GM12878 (cell line): ENCODE measurements at regions not wholly inside any gene's neighbourhood (a gene's known extent, or its start where the extent isn't known, plus 50 kb on each side); places are given as distances from the start of the nearest gene placed in this dataset.

ENCODE experiments used
- ATAC-seq: fragments of 200-7000 bp; cut with Tn5 transposase; 3 replicates; pipeline ENCODE4 v1.9.1; 2020; ENCODE audit warnings: mild to moderate bottlenecking, moderate library complexity
- BruUV-seq: library from RNA; stranded (reverse); fragments of 400-500 nt; replicated peaks from 2 replicates; lab custom pipeline; 2021; lab: Mats Ljungman, UMichigan
- CTCF ChIA-PET: fragments of 300-600 bp; sonication (Branson Sonifier 250); formaldehyde crosslinking; extraction: SDS; loops from one replicate; lab custom pipeline; 2021; ENCODE audit warnings: inconsistent platforms; lab: Yijun Ruan, JAX
- POLR2A ChIA-PET: fragments of 350-600 bp; formaldehyde crosslinking; extraction: SDS; loops from one replicate; lab custom pipeline; 2021; ENCODE audit warnings: inconsistent platforms; lab: Charles Lee
- RAD21 ChIA-PET: fragments of 300-600 bp; sonication (Branson Sonifier 250); formaldehyde crosslinking; loops from one replicate; lab custom pipeline; 2023; ENCODE audit warnings: antibody characterized with exemption; ENCODE audit not compliant: unreplicated experiment; lab: Charles Lee
- SMC1A ChIA-PET: fragments of 300-600 bp; sonication (Branson Sonifier 250); formaldehyde crosslinking; loops from one replicate; lab custom pipeline; 2023; ENCODE audit not compliant: unreplicated experiment, uncharacterized antibody; lab: Charles Lee
- DNase-seq: peaks from one replicate; pipeline ENCODE4 v3.0.0-alpha.2; 2011; ENCODE audit warnings: low read depth, low spot score
- FAIRE-seq: peaks from 3 replicates; lab custom pipeline; 2011; peaks lifted over from hg19 to GRCh38; lab: Jason Lieb, UNC
- H2AFZ ChIP-seq: 2 replicates; pipeline ENCODE4 v1.6.0; 2011; ENCODE audit warnings: low read depth, low read length, control low read depth; ENCODE audit not compliant: control insufficient read depth
- H3K27ac ChIP-seq: 2 replicates; pipeline ENCODE4 v1.5.1; 2011; ENCODE audit warnings: control low read depth; ENCODE audit not compliant: control insufficient read depth, insufficient read depth
- H3K27me3 ChIP-seq, 2 experiments: replicated peaks in 1 of 2; 2 replicates each; pipeline versions ENCODE4 v1.6.0 to v1.6.1; 2011; ENCODE audit warnings: low read length in 1 of 2; ENCODE audit not compliant: control insufficient read depth in 2 of 2, insufficient read depth in 2 of 2
- H3K36me3 ChIP-seq, 2 experiments: 2 replicates each; pipeline ENCODE4 v1.5.1; 2011; ENCODE audit warnings: low read length in 1 of 2; ENCODE audit not compliant: control insufficient read depth in 2 of 2, insufficient read depth in 2 of 2
- H3K4me1 ChIP-seq: 2 replicates; pipeline ENCODE4 v1.6.1; 2011; ENCODE audit warnings: mild to moderate bottlenecking, low read length, moderate library complexity, mixed read lengths; ENCODE audit not compliant: control insufficient read depth, insufficient read depth
- H3K4me2 ChIP-seq: 2 replicates; pipeline ENCODE4 v1.6.0; 2011; ENCODE audit warnings: control low read depth; ENCODE audit not compliant: control insufficient read depth, insufficient read depth
- H3K4me3 ChIP-seq: fragments of 200-600 bp; sonication (generic); 2 replicates; pipeline ENCODE4 v1.5.1; 2016
- H3K79me2 ChIP-seq: 2 replicates; pipeline ENCODE4 v1.6.0; 2011; ENCODE audit warnings: low read length; ENCODE audit not compliant: control insufficient read depth, insufficient read depth
- H3K9ac ChIP-seq: 2 replicates; pipeline ENCODE4 v1.8.0; 2011; ENCODE audit warnings: low read length, control low read depth, mixed read lengths; ENCODE audit not compliant: control insufficient read depth, insufficient read depth
- H3K9me3 ChIP-seq: replicated peaks from 3 replicates; pipeline ENCODE4 v1.5.1; 2011; ENCODE audit warnings: mild to moderate bottlenecking, low read length; ENCODE audit not compliant: control insufficient read depth, insufficient read depth
- H4K20me1 ChIP-seq: 2 replicates; pipeline ENCODE4 v1.6.0; 2011; ENCODE audit not compliant: control insufficient read depth, insufficient read depth
- CBFB ChIP-seq: IDR thresholded peaks from 2 replicates; pipeline ENCODE4 v1.6.1; 2016; ENCODE audit warnings: antibody characterized with exemption, low read depth
- CHD1 ChIP-seq: IDR thresholded peaks from 2 replicates; pipeline ENCODE4 v1.6.1; 2012; ENCODE audit warnings: low read depth, low read length, improper control_type of control experiment
- FOS ChIP-seq: IDR thresholded peaks from 3 replicates; pipeline ENCODE4 v1.6.1; 2011; ENCODE audit warnings: borderline replicate concordance; ENCODE audit not compliant: insufficient read length; ENCODE audit errors: extremely low read depth
- FOXK2 ChIP-seq: fragments of 450-650 bp; IDR thresholded peaks from 2 replicates; pipeline ENCODE4 v1.6.1; 2017; ENCODE audit warnings: mild to moderate bottlenecking, moderate library complexity
- IKZF2 ChIP-seq, 2 experiments: fragments of 450-650 bp; IDR thresholded peaks; 2 replicates each; pipeline ENCODE4 v1.6.1; 2017; ENCODE audit warnings: mild to moderate bottlenecking in 2 of 2, moderate library complexity in 2 of 2
- MEF2A ChIP-seq: IDR thresholded peaks from 2 replicates; pipeline ENCODE4 v1.6.1; 2011; ENCODE audit warnings: low read depth, mild to moderate bottlenecking, low read length, moderate library complexity; ENCODE audit not compliant: insufficient read depth
- POLR2A ChIP-seq: IDR thresholded peaks from 2 replicates; pipeline ENCODE4 v1.6.1; 2011; ENCODE audit warnings: low read depth, mild to moderate bottlenecking, low read length
- SREBF1 ChIP-seq: IDR thresholded peaks from 2 replicates; pipeline ENCODE4 v1.6.1; 2012; ENCODE audit warnings: mild to moderate bottlenecking, low read length
- TARDBP ChIP-seq: IDR thresholded peaks from 2 replicates; pipeline ENCODE4 v1.6.1; 2016; ENCODE audit warnings: borderline replicate concordance
- ZBTB33 ChIP-seq: fragments of 450-650 bp; IDR thresholded peaks from 2 replicates; pipeline ENCODE4 v1.6.1; 2017; ENCODE audit warnings: mild to moderate bottlenecking
- ZNF24 ChIP-seq: fragments of 450-650 bp; IDR thresholded peaks from 2 replicates; pipeline ENCODE4 v1.6.1; 2017; ENCODE audit warnings: antibody characterized with exemption, mild to moderate bottlenecking
- ZSCAN29 ChIP-seq: fragments of 450-650 bp; IDR thresholded peaks from 2 replicates; pipeline ENCODE4 v1.6.1; 2017; ENCODE audit warnings: mild to moderate bottlenecking, moderate library complexity
- WGBS: methylation state at CpG from one replicate; pipeline ENCODE4 v1.1.6; 2016; ENCODE audit warnings: low lambda C conversion rate; ENCODE audit not compliant: insufficient replicate concordance, insufficient coverage; ENCODE audit errors: missing lambda C conversion rate; 5-methylcytosine and 5-hydroxymethylcytosine counted together
- in situ Hi-C: fragments of 300-500 bp; cut with MboI; formaldehyde crosslinking; loops from 9 replicates; pipeline ENCODE4 v1.14.3; 2018; ENCODE audit warnings: mixed read lengths
- intact Hi-C: fragments of 100-400 bp; cut with micrococcal nuclease; formaldehyde crosslinking; loops from one replicate; pipeline ENCODE4 v1.14.2; 2022; ENCODE audit not compliant: unreplicated experiment
- TF ChIP-seq, protein P1 (sequence below): fragments of 450-650 bp; formaldehyde crosslinking; IDR thresholded peaks from 2 replicates; pipeline ENCODE4 v1.4.0; 2022; ENCODE audit warnings: mild to moderate bottlenecking, moderate library complexity

- Histone ChIP-seq H3K27ac (no peak overlapping the region), H3K4me2 (no peak overlapping the region), H3K4me1 (no peaks in the 10 kb centered on the region), H3K27me3 (no peaks in the 10 kb centered on the region), H2AFZ (no peak overlapping the region), H3K79me2 (no peaks in the 10 kb centered on the region), H3K4me3 (no peak overlapping the region), H3K36me3 (no peaks in the 10 kb centered on the region), H3K9me3 (no peaks in the 10 kb centered on the region), H4K20me1 (no peaks in the 10 kb centered on the region), H3K9ac (no peak overlapping the region)
- intact Hi-C loops (no loop called here), in situ Hi-C loops (no loop called here)
- ATAC-seq (no peak), FAIRE-seq (no peak), DNase-seq (no peak)
- BruUV-seq = no TSS peak
- POLR2A ChIA-PET = no interaction called here
- TF ChIP-seq SREBF1 (no peak), FOS (no peak), MEF2A (no peak), IKZF2 (IDR thresholded peaks at IDR 0.05) (no peak), ZBTB33 (no peak), FOXK2 (no peak), CBFB (no peak), POLR2A (no peak), TARDBP (no peak), CHD1 (no peak), ZNF24 (no peak), ZSCAN29 (no peak)
- TF ChIP-seq, protein P1, sequence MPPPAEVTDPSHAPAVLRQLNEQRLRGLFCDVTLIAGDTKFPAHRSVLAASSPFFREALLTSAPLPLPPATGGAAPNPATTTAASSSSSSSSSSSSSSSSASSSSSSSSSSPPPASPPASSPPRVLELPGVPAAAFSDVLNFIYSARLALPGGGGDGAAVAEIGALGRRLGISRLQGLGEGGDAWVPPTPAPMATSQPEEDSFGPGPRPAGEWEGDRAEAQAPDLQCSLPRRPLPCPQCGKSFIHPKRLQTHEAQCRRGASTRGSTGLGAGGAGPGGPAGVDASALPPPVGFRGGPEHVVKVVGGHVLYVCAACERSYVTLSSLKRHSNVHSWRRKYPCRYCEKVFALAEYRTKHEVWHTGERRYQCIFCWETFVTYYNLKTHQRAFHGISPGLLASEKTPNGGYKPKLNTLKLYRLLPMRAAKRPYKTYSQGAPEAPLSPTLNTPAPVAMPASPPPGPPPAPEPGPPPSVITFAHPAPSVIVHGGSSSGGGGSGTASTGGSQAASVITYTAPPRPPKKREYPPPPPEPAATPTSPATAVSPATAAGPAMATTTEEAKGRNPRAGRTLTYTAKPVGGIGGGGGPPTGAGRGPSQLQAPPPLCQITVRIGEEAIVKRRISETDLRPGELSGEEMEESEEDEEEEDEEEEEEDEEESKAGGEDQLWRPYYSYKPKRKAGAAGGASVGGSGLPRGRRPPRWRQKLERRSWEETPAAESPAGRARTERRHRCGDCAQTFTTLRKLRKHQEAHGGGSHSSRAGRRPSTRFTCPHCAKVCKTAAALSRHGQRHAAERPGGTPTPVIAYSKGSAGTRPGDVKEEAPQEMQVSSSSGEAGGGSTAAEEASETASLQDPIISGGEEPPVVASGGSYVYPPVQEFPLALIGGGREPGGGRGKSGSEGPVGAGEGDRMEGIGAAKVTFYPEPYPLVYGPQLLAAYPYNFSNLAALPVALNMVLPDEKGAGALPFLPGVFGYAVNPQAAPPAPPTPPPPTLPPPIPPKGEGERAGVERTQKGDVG = no peak
- RAD21 ChIA-PET = no interaction called here
- SMC1A ChIA-PET = no interaction called here
- 54% methylated on average over 6 of the region's 6 CpGs for WGBS
- CTCF ChIA-PET = interaction anchor here (0.7 kb wide), 1 partner anchor 33 kb away, joined by 3 read pairs; no protein-coding TSS in a partner anchor
Measured at GRCh38 chr15:69781411-69782125, 316.1 kb downstream of the TLE3 start.
